GM04504 (cell line): ENCODE measurements at regions not wholly inside any gene's neighbourhood (a gene's known extent, or its start where the extent isn't known, plus 50 kb on each side); places are given as distances from the start of the nearest gene placed in this dataset.

Experiments
- DNase-seq: peaks from one replicate; pipeline ENCODE4 v3.0.0-alpha.2; 2012; ENCODE audit warnings: low read depth

DNA sequence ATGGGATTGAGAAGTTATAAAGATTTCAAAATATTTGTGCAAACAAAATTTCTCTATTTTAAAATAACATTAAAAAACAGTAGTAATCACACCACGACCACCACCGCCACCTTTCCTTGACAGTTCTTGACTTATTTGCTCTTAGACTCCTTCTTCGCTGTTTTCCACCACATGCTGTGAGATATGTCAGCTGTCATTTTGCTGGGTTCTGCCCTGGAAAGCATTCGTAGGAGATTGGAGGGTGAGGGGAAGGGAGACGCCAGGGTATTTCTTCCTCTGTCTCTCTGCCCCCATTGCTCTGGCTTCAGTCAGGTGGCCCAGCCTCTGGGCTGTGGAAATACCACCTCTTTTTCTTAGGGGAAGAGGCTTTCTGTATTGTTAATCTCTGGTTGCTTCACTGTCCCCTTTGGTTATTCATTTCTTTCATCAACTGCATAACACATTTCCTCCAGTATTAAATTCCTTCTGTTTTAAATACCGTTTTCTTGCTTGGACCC, 186.2 kb downstream of the NEDD1 start:
- no peak for DNase-seq

DNA sequence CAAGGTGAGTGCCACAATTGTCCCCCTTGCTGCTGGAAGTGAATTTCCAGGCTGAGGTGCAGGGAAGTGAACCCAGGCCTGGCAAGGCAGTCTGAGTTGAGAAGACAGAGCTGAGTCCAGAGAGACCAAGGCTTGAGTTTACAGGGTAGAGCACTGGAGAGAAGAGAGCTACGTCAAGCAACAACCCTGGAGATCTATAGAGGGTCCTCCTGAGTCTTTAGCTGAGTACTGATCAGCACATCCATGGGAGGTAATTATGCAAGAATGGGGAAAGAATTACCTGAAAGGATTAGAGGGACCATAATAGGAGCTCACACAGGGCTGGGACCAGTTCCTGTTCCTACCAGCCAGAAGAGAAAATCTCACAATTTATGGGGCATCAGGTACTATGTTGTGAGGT, 190.7 kb downstream of the NEDD1 start:
- DNase-seq = no peak

DNA sequence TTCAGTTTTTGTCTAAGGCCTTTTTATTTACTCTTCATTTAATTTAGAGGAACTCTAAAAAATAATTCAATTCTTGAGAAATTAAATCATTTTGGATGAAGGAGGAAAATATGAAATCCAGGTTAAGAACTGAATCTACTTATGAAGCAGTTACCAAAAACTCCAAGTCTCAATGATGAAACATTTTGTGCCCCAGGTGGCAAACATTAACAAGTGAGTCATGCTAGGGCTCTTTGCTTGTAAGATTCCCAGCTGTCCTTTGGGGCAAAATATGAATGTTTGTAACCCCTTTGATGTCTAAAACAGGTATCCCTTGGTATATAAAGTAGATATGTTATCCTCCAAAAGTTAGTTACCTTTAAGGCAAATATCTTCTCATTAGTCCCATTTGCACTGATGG, 202.4 kb downstream of the NEDD1 start:
- no peak for DNase-seq

DNA sequence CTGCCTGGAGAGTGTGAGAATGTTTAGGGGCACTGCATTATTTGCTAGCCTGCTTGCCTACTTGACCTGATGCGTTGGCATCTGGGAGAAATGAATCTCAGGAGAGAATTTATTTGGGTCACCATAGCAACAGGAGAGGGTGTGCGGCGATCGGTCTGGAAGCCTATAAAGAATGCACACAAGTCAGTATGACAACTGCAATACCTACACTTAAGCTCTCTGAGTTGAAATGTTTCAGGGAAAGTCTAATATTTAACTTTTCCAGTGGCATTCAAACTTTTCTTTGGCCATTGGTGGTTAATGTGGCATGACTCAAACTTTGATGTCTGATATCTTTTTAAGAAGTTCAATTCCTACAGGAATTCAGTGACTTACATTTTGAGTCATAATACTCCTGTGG, 205.1 kb downstream of the NEDD1 start:
- no peak for DNase-seq

DNA sequence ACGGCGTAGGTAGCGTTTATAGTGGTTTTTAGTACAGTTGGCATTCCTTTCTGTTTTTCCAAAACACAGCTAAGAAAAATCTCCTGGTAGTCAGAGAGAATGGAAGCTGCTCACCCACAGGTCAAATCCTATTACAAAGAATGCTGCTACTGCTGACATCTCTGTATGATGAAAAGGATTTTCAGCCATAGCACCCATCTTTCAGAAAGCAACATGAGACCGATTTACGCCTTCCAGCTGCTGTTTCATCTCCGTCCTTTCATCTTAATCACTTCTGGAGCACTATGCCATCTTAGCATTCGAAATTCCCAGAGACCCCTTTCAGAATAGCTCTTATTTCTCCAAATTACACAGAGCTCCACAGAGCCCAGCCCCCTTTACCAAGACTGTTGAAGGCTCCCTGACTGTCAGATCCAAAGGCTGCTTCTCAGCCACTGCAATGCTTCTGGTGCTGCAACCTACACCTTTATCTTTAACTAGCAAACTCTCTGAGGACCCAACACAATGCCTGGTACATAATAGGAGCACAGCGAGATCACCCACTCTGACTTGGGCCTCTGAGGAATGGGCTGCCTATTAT, 211.8 kb downstream of the NEDD1 start:
- DNase-seq = no peak

DNA sequence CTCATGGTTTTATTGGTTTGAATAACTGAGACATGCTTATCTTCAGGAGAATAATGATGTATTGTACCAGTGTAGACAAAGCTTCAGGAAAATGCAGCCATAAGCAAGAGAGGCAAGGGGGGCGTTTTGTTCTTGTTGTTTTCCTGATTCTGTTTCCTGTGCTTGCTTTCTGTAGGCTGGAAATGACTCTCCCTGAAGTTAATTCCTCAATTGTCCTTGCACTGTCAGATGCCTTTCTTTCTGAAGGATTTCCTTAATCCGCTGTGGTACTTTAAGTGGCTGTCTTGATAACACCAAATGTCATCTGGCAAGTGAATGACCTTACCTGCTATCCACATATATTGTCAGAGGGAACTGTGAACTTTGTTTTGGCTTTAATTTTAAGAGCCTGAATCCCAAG, 220.0 kb downstream of the NEDD1 start:
- no peak for DNase-seq

DNA sequence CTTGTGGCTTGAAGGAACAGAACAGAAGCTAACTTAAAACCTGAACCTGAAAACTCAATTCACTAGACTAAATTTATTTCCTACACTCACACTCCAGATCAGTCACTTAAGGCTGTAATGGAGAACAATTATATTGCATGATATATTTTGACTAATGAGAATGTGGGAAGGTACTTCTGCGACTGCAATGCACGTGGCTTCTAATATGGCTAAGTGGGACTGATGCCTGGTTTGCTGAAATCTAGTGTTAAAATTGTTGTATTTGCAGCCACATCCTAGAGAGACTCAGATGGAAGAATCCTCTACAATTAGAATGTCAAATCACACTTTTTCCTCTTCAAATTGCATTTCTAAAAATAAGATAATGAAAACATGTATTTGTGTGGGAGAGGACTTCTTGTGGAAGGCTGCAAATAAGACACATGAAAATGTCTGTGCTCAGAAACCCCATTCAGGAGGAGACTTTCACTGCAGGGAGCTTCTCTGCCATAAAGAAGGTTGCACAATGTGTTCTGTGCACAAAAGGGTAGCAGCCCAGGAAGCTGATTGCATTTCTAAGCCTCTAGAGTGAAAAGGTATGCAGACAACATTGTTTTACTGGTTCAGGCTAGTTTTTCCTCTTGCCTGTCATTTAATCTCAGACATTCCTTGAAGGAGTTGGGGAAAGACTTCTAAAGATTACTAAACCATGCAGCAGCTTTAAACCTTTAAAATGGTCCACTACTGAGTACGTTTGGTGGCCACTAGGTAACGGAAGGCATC, 224.3 kb downstream of the NEDD1 start:
- DNase-seq = no peak

DNA sequence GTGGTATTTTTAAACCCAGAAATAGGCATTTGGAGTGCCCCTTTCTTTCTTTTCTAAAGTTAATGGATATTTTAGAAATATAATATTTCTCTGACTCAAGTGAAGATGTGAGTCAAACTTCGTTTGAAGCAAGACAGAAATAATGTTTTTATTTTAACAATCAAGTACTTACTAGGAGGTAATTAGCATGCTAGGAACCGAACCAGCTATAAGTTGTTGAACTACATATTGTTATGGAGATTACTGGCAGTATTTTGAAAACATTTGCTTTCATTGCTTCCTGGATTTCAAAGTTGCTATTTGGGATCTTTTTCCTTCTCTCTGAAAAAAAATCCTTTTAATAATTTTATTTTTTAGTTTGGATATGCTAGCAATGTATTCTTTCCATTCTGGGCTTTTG, 225.2 kb downstream of the NEDD1 start:
- no peak for DNase-seq

DNA sequence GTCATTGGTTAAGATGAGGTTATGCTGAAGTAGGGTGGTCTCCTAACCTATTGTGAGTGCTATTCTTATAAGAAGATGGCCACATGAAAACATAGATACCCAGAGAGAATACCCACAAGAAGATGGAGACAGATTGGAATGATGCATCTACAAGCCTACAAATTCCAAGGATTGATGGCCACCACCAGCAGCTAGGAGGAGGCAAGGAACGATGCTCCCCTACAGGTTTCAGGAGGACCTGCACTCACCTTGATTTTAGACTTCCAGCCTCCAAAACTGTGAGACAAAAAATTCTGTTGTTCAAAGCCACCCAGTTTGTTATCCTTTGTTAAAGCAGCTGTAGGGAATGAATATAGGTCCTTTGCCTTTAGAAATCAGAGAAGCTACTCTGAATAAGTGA, 227.4 kb downstream of the NEDD1 start:
- no peak for DNase-seq

DNA sequence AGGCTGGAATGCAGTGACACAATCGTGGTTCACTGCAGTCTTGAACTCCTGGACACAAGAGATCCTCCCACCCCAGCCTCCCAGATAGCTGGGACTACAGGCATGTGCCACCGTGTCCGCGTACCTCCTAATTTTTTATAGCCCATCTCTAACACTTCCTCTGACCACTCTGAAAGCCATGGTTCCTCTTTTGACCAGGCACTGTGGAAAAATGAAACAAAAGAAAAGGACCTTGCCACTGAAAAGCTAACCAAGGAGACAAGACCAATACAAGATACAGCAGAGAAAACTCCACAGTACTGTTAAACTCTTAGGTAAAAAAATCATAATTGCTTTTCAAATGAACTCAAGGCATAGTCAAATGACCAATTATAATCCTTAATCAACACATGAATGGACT, 233.3 kb downstream of the NEDD1 start:
- no peak for DNase-seq

DNA sequence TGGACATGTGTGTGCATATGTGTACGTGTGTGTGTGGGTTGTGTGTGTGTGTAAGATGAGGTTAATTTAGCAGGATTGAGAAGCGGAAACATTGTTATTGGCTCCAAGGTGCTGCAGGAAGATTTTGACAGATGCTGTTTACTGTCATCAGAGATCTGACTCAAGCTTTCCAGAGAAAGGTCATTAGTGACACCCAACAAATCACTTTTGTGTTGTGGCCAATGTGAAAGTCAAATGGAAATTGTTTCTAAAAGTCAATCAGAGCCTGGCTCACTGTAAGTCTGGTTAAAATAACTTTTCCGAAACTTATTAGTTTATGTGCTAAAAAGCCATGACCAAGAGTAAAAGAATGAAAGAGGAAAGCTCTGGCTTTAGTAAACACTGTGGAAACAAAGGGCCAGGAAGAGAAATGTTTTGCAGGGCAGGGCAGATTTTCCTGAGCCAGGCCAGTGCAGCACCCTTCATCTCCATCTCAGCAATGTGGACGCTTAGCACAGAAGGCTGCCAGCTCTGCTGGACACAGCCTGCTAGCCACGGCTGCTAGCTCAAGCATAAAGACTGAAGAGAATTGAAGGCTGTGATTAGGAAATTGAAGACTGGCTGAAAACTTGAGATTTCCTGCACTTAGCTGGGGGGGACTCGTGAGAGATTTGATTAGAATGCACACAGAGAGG, 235.8 kb downstream of the NEDD1 start:
- DNase-seq = no peak

DNA sequence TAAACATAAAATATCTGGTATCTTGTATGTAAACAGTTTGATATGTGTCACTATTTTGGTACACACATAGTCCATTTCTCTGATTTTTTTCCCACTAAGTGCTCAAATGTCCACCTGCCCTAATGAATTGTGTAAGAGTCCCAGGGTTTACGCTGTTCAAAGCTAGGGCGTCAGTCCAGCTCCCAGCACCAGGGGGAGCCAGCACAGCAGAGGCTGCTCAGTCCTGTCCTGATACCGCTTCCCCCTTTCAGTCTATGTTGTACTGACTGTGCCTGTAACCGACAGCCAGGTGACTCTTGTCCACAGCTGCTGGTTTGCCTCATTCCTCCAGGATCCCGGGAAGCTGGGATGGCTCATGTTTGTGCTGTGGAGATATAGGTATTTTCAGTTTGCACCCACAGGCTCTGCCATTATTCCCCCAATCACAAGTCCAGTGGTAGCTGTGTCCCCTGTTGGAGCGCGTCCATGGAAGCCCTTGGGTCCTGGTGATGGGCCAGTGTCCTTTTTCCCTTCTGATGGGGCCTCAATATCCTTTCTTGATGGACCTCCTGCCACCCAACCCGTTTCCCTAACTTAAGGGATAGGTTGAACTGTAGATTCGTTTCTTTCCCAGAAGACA, 242.0 kb downstream of the NEDD1 start:
- DNase-seq = no peak

DNA sequence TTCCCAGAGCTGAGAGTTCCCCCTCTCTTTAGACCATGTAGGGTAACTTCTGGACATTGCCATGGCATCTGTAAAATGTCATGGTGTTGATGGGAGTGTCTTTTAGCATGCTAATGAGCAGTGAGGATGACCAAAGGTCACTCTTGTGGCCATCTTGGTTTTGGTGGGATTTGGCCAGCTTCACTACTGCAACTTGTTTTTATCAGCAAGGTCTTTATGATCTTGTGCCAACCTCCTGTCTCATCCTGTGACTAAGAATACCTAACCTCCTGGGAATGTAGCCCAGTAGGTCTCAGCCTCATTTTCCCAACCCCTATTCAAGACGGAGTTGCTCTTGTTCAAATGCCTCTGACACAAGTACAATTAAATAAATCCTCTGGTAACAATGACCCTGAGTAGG, 244.4 kb downstream of the NEDD1 start:
- DNase-seq = no peak

DNA sequence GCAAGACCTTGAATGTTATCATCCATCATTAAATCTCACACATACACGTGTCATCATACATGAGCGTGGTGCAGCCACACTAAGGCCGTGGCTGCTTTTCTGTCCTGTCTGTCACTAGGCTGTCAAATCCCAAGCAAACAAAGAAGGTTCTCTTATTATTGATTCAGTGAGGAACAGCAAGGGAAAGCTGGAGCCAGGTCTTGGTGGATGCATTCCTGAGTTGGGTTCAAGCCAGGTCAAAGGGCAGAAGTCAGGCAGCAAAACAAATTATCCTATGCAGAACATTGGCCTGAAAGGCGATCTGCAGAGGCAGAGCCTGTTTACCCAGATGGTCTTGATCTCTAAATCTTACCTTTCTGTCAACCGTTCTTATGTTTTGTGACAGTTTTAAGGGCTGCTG, 252.3 kb downstream of the NEDD1 start:
- DNase-seq = no peak

DNA sequence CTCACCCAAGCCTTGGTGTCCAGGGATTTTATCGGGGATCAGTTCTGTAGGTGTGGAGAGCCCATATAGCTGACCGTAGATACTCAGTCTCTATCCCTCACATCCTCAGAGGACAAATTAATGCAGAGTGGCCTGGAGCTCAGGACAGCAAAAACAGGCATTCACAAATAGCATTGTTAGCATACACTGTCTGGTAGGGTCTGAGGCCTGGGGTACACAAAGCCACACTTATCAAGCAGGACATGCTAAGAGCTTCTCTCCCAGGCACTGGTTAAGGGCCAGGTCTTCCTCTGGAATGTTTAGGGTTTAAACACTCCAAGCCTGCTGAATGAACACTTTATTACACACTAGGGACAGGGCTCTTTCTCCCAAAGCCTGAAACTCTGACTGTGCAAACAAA, 253.2 kb downstream of the NEDD1 start:
- DNase-seq = no peak

DNA sequence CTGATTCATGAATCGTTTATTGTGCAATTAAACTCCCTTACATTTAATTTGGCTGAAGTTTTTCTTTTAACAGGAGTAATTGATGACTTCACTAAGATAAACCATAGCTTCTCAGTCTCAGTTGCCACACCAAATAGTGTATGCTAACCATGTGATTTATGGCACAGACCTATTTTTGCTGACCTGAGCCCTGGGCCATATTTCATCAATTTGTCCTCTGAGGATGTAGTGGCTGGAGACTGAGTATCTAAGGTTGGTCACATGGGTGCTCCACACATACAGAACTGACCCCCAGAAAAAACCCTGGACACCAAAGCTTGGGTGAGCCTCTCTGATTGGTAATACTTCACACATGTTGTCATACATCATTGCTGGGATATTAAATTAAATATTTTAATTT, 255.1 kb downstream of the NEDD1 start:
- no peak for DNase-seq

DNA sequence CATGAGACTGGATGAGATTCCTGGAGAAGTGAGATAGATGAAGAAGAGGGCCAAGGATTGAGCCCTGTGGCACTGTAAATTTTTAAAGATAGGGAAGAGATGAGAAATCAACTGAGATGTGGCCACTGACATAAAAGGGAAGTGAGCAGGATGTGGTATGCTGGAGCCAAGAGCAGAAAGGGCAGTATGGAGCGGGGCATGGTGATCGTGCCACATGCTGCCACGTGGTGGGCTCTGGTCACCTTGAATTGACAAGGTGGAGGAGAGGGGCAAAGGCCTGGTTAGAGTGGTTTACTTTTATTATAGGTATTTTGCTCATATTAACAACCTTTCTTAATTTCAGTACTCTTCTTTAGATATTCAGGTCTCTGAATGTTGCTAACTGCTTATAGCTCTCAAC, 257.9 kb downstream of the NEDD1 start:
- DNase-seq = no peak

DNA sequence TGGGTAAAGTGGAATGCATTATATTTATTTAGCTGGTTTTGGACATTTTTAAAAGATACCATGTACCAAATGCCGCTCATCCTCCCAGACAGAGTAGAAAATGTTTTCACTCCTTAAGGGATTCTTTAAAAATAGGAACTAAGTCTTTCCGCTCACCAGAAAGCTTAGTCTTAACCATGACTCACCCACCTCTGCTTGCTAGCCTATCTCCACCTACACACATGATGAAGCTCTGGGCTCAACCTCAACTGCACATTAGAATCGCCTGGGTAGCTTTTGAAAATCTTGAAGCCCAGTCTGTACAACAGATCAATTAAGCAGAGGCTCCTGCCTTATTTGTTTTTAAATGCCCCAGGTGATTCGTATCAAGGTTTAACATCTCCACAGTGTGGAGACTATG, 260.5 kb downstream of the NEDD1 start:
- no peak for DNase-seq

DNA sequence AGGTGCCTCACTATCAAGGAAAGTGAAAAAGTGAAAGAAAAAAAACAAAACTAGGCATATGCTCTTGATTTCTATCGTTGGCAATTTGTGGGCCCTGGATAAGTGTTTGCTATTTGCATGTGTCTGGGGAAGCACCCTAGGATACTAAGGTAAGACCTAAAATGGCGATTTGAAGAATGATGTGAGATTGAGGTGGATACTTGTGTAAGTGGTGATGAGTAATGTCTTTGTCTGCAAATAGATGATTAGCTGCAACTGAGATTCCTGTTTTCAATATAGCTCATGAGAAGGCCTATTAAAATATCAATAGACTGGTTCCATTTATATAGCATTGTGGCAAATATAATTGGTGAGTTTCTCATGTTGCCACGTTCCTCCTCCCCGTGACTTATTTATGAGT, 261.7 kb downstream of the NEDD1 start:
- no peak for DNase-seq

DNA sequence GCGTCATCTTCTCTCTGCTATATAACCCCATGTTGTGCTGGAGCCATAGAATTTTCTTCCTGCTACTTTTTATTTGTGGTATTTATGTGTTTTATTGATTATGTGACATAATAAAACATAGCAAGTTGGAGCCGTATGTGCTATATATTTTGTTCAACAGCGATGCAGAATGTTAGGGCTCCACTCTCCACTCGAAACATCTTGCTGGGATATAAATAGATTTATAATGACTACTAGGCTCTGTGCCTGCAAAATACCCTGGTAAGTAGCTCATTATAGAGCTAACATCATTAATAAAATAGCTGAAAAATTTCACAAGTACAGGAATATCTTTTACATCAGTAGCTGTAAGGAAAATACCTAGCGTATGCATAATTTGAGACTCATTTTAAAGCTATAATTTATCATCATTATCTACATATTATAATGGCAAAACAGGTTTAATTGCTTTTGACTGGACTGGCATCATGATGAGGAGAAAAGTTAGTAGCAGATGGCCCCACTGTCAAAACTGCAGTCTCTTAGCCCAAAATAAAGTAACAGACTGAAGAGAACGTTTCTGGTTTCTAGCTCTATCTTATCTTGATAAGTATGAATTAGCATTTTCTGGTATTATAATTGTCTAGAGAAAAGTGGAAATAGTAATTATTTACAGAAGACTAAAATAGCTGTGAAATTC, 263.0 kb downstream of the NEDD1 start:
- DNase-seq = no peak

DNA sequence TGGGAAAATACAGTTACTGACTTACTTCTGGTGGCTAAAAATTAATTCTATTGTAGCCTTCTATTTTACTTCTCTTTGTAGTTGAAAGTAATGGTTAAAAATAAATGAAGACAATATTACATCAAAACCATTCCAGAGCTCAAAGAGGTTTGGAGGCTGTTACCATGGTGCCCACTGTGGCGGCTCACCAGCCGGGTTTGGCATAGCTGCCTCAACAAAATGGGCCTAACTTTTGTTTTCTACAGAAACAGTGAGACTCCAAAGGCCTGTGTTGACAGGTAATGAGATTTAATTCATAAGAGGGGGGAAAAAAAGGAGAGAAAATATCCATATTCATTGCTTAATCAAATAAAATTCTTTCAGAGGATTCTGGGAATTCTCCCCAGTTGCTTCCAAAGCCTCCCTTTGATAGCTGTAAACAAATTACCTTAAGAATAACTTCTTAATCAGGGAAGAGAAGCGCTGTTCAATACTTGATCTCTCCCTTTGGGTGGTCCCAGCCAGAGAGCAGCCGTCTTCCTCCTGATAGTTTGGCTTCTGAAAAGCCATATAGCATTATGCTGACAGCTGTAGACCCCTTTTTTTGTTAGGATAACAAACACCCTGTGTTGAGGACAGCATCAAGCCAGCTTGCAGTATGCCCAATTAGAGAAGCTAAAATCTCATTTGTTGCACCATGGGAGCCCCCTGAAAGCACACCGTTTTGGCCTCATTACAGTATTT, 266.8 kb downstream of the NEDD1 start:
- no peak for DNase-seq

DNA sequence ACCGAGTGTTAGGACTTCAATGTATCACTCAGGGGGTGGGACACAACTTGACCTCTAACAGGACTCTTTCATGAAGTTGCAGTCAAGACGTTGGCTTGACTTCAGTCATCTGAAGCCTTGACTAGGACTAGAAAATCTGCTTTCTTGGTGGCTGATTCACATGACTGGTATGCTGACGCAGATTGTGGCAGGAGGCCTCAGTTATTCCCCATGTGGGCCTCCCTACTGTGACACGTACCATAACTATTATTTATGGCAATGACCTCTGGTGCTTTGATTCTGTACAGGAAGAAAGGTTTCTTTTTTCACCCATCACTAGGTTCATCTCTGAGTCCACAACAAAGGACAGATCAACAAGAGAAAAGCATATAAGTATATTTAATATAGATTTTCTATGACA, 270.4 kb downstream of the NEDD1 start:
- DNase-seq = no peak
